GM12872 (cell line): ENCODE measurements at regions not wholly inside any gene's neighbourhood (a gene's known extent, or its start where the extent isn't known, plus 50 kb on each side); places are given as distances from the start of the nearest gene placed in this dataset.

Experiments
- CTCF ChIP-seq: IDR thresholded peaks from 3 replicates; pipeline ENCODE4 v1.5.1; 2011; ENCODE audit warnings: low read depth, mild to moderate bottlenecking, low read length, moderate library complexity; ENCODE audit not compliant: insufficient read depth

GRCh38 chr9:103483471-103484096 lies 488.5 kb downstream of the CYLC2 start:
- no peak for TF ChIP-seq CTCF

GRCh38 chr9:103485138-103485537 lies 490.0 kb downstream of the CYLC2 start:
- TF ChIP-seq CTCF = no peak

DNA sequence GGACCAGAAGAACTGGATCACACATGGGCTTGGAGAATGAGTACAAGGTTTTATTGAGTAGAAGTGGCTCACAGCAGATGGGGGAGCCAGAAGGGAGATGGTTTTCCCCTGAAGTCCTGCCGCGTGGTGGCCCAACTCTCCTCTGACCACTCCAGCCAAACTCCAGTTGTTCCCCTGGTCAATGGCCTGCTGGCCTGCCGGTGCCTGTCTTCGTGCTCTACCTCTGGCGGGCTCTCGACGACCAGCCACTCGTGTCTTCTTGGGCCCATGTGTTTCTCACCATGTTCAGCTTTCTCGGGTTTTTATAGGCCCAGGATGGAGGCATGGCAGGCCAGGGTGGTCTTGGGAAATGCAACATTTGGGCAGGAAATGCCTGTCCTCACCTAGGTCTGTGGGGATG lies 519.6 kb downstream of the CYLC2 start:
- no peak for TF ChIP-seq CTCF

GRCh38 chr9:103522409-103522808 lies 527.3 kb downstream of the CYLC2 start:
- no peak for TF ChIP-seq CTCF

DNA sequence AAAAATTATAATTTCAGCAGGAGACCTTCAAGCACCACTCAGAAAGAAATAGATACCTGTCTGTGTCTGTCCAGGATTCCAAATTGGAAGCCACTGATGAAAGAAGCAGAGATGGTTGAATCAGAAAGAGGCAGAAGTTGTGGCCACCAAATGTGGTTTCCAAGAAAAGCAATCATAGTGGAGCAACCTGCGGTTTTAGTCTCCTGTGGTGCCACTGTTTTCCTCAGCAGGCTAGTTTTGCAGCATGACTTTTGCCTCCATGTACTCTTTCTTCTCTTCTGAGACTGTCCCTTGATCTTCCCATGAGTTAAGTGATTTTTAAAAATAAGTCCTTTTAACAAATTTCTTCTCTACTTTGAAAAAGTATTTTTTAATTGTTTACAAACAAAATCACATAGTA lies 535.8 kb downstream of the CYLC2 start:
- TF ChIP-seq CTCF = no peak

GRCh38 chr9:103533318-103533717 lies 538.2 kb downstream of the CYLC2 start:
- TF ChIP-seq CTCF = no peak

- TF ChIP-seq CTCF = no peak
Measured at GRCh38 chr9:103537426-103537825, 542.3 kb downstream of the CYLC2 start.
